ENCODE measurements at regions not wholly inside any gene's neighbourhood (a gene's known extent, or its start where the extent isn't known, plus 50 kb on each side); places are given as distances from the start of the nearest gene placed in this dataset.
A peak's percentile ranks its signal among the peaks of the same experiment; 100 is the strongest.

- DNase-seq = no peak
These were observed 150.1 kb upstream of the ARHGAP42 start for GRCh38 chr11:100536979-100537378.

GRCh38 chr11:100543386-100543785 is 143.7 kb upstream of the ARHGAP42 start:
- no peak for DNase-seq

- DNase-seq = no peak
These were observed 141.5 kb upstream of the ARHGAP42 start for GRCh38 chr11:100545556-100545955.

DNA sequence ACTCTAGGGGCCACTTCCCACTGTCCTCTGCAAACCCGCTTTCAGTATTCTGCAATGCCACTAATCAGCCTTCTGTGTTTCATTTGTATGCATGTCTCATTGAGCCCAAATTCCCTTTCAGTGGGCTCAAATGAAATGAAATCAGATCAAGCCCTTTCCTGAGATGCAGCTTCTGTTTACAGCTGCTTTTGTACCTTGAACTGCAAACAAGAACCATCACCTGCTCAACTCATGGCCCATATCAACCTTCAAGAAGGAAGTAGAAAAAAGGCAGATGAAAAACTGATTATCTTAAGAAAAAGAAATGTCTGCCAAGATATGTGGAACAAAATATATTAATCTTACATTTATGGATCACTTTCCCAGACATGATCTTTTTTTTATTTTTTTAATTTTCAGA is 141.1 kb upstream of the ARHGAP42 start:
- no peak for DNase-seq

- DNase-seq = peak; percentile 21
These were observed 140.4 kb upstream of the ARHGAP42 start for GRCh38 chr11:100546714-100547113.

DNA sequence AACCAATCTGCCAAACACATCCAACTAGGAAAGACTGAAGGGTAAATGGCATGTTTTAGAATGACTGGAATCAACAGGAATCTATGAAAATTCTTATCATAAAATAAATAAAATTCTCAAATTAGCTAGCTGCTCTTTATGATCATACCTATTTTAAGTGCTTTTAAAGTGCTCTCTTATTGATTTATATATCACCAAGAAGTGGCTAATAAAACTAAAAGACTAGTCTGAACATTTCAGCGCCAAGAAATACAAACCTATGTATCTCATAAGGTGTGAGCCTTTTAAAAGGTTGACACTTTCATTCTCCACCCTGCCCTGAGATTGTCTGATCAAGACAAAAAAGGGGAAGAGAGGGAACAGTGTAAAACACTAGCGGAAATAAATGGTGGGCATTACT is 136.8 kb upstream of the ARHGAP42 start:
- DNase-seq = no peak

DNA sequence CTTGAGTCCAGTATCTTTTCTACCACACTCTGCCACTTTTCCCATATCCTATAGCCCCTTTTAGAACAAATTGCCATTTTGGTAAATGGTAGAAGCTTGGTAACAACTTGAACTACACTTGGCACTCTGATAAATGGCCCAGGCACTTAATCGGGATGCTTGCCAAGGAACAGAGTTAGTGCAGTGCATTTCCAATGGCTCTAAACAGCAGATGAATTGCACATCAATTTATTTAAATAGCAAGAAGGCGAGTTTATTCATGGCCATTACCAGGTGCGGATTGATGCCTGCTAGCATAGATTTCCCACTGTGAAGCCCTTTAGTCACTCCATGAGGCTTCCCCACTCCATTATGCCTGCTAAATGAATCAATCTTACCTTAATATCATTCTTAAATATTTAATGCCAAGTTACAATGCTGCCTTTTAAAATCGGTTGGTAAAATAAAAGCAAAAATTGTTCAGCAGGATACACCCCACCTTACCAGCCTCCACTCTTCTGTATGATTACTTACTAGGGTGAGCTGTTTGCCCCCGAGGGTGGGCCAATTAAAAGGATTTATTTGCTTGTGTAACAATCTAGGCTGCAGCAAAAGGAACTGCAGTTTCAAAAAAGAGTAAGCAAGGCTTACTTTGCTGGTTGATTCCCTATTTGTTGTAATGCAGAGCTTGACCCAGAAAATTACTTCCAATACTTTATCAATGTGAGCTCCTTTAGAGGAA is 136.0 kb upstream of the ARHGAP42 start:
- DNase-seq = no peak

GRCh38 chr11:100555931-100556330 is 131.2 kb upstream of the ARHGAP42 start:
- no peak for DNase-seq

DNA sequence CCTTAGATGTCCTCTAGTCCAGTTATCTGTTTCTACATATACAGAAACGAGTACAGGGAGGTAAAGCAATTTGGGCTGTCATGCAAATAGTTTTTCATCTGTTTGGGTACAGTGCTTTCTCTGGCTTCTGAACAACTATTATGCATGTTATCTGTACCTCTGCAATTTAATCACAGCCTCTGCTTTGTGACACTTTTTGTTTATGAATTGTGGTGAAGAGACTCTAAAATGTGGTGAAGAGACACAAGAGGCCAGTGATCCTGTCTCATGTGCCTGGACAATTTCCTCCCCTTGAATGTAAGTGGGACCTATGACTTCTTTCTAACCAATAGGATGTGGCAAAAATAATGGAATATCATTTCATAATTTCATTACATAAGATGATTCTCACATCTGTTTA is 130.3 kb upstream of the ARHGAP42 start:
- DNase-seq = no peak

- DNase-seq = no peak
These were observed 129.1 kb upstream of the ARHGAP42 start for GRCh38 chr11:100557830-100558611.

GRCh38 chr11:100560606-100561005 is 126.5 kb upstream of the ARHGAP42 start:
- no peak for DNase-seq

DNA sequence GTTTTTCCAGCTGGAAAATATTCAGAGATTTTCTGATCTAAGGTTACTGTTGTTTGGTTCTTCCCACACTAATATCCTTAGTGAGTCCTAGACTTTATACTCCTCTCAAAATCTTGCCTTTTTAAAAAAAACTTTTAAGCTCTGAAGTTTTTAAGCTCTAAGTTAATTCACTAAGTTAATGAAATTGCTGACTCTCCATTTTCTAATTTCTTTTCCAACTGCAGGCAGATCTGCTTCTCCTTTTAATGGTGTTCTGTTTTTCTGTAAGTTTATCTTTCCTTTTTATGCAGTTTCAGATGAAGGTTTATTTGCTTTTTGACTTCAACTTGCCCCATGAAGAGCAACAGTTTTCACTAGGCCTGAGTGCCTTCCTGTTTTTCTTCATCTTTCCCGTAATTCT is 125.8 kb upstream of the ARHGAP42 start:
- DNase-seq = no peak

GRCh38 chr11:100562128-100562527 is 125.0 kb upstream of the ARHGAP42 start:
- DNase-seq = peak; percentile 41

DNA sequence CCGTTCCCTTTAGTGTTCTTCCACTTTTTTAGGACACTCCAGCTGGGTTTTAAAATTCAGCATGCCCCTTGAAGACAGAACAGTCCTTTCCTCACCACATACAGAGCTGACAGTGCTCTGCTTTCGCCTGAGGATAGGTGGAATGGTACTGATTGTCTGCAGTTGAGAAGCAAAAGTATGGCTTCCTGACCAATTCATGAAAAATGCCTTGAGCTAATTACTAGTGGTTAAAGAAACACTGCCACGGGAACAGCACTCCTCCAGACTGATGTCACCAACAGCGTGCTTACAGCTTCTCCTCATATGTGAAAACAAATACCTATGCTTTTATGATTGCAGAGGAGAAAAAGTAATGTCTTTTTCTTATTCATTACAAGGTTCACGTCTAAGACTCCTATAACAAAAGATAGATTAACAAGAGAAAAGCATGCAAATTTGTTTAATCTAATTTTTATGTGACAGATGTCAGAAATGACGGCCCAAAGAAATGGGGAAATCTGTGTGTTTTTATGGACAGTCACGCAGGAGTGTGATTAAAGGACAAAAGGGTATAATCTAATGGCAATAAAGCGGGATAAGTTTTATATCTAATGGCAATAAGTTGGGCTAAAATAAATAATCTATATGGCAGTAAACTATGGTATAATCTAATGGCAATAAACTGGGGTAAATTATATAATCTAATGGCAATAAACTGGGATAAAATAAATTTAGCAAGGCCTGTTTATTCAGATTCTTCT is 123.4 kb upstream of the ARHGAP42 start:
- no peak for DNase-seq

GRCh38 chr11:100573911-100574513 is 113.1 kb upstream of the ARHGAP42 start:
- no peak for DNase-seq

- peak; percentile 67 for DNase-seq
These were observed 112.0 kb upstream of the ARHGAP42 start for GRCh38 chr11:100574894-100575769.

DNA sequence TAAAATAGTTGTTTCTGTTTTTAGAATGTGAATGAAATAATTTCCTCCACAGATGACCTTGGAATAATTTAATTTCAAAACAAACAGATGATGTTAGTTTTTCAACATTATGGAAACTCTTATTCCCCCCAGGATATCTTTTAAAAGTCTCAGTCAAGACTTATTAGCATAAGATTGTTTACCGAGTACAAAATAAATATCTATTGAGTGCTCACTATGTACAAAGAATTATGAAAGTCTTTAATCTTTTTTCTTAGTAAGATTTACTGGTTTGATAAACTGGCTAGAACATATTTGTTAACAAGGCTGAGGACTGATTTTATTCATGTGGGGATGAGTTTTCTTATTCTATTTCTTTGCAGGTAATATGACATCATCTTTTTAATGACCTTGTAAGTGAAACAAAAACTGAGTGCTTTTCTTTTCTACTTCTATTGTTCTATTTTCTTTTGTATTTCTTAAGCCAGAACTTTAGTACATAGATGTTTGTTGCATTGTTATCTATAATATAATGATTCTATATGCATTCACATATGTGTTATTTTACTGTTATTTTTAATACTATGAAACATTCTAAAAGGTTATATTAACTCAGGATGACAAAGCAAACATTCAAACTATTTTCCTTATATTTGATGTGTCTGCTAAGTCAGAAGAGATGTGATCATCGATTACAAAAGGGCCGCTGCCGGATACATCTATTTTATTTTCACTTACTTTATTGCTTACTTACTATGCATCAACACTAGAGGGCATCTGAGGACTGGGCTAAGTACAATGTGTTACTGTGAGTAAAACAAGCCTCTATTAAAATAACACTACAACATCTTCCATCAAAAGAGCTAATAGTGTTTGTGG is 111.0 kb upstream of the ARHGAP42 start:
- DNase-seq = peak; percentile 82

DNA sequence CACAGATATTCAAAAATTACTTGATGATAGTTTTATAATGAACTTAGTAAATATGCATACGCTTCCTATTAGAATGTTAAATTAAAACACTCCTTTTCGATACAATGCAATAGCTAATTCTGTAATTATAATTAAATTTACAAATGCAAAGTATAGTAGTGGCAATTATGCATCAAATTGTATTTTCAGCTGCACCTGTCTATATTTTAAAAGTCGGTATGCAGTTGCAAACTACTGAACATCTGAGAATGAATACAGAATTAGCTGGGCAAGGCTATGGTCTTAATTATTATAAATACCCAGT is 110.4 kb upstream of the ARHGAP42 start:
- DNase-seq = no peak

GRCh38 chr11:100578831-100579311 is 108.2 kb upstream of the ARHGAP42 start:
- peak; percentile 56 for DNase-seq

DNA sequence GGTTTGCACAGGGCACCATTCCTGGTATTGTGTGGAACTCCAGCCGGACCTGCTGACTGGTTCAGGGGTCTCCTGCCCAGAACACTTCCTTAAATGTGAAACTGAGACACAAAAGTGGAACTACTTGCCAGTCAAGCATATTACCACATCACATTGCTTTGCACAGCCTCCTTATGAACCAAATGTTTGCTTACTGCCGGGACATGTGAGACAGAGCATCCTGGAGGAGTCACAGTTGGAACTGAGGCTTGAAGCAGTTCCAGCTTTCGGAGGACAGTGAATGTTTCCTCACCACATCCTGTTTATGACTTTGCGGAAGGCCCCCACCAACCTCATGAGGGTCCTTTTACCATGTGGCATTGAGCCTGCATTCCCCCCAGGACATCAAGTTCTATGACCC is 105.8 kb upstream of the ARHGAP42 start:
- no peak for DNase-seq

Measured in tongue (tissue), 1 donor.